Keratinocyte (primary cell): ENCODE measurements at regions not wholly inside any gene's neighbourhood (a gene's known extent, or its start where the extent isn't known, plus 50 kb on each side); places are given as distances from the start of the nearest gene placed in this dataset.

Experiments
- DNase-seq: peaks from one replicate; pipeline ENCODE4 v3.0.0-alpha.2; 2011; ENCODE audit warnings: low read depth, missing footprints, low spot score
- FAIRE-seq: peaks from 2 replicates; lab custom pipeline; 2011; peaks lifted over from hg19 to GRCh38; lab: Jason Lieb, UNC
- H2AFZ ChIP-seq: 2 replicates; pipeline ENCODE4 v1.6.0; 2012; ENCODE audit warnings: low read length, control low read depth, inconsistent platforms; ENCODE audit not compliant: control insufficient read depth
- H3K27ac ChIP-seq: 2 replicates; pipeline ENCODE4 v1.5.1; 2011; ENCODE audit warnings: low read length; ENCODE audit not compliant: control insufficient read depth, insufficient read depth
- H3K27me3 ChIP-seq: 3 replicates; pipeline ENCODE4 v1.6.0; 2011; ENCODE audit warnings: low read length; ENCODE audit not compliant: control insufficient read depth, insufficient read depth; ENCODE audit errors: extremely low read depth
- H3K36me3 ChIP-seq, 2 experiments: 2 replicates in 1 of 2; 3 replicates in 1 of 2; pipeline ENCODE4 v1.5.1; 2011; ENCODE audit warnings: low read length in 2 of 2, mild to moderate bottlenecking in 1 of 2; ENCODE audit not compliant: control insufficient read depth in 2 of 2, insufficient read depth in 2 of 2; ENCODE audit errors: extremely low read depth in 1 of 2
- H3K4me1 ChIP-seq: 3 replicates; pipeline ENCODE4 v1.5.1; 2011; ENCODE audit warnings: low read length; ENCODE audit not compliant: control insufficient read depth, insufficient read depth; ENCODE audit errors: extremely low read depth
- H3K4me2 ChIP-seq: 3 replicates; pipeline ENCODE4 v1.6.0; 2011; ENCODE audit warnings: low read depth, low read length; ENCODE audit not compliant: control insufficient read depth, insufficient read depth; ENCODE audit errors: extremely low read depth
- H3K4me3 ChIP-seq, 3 experiments: fragments of 200-600 bp in 1 of 3; sonication (generic) in 1 of 3; 2 replicates in 2 of 3; 3 replicates in 1 of 3; pipeline ENCODE4 v1.5.1; 2011 to 2016; ENCODE audit warnings: low read length in 3 of 3, mild to moderate bottlenecking in 3 of 3, control low read depth in 2 of 3, inconsistent platforms in 1 of 3, low read depth in 1 of 3, mixed read lengths in 1 of 3, mixed run types in 1 of 3, moderate library complexity in 1 of 3; ENCODE audit not compliant: control insufficient read depth in 2 of 3, insufficient read depth in 2 of 3; ENCODE audit errors: extremely low read depth in 1 of 3
- H3K79me2 ChIP-seq: 2 replicates; pipeline ENCODE4 v1.6.0; 2012; ENCODE audit warnings: low read length; ENCODE audit not compliant: control insufficient read depth, insufficient read depth
- H3K9ac ChIP-seq: 3 replicates; pipeline ENCODE4 v1.6.0; 2011; ENCODE audit warnings: low read length; ENCODE audit not compliant: control insufficient read depth, insufficient read depth; ENCODE audit errors: extremely low read depth
- H3K9me1 ChIP-seq: 3 replicates; pipeline ENCODE4 v1.6.0; 2011; ENCODE audit warnings: low read length; ENCODE audit not compliant: control insufficient read depth, insufficient read depth; ENCODE audit errors: extremely low read depth
- H3K9me3 ChIP-seq: 2 replicates; pipeline ENCODE4 v1.5.1; 2012; ENCODE audit warnings: low read depth, low read length; ENCODE audit not compliant: control insufficient read depth
- H4K20me1 ChIP-seq: 3 replicates; pipeline ENCODE4 v1.6.0; 2011; ENCODE audit warnings: low read length; ENCODE audit not compliant: control insufficient read depth, insufficient read depth; ENCODE audit errors: extremely low read depth
- CTCF ChIP-seq, 3 experiments: IDR thresholded peaks in 1 of 3; conservative IDR thresholded peaks in 1 of 3; optimal IDR thresholded peaks in 1 of 3; 2 replicates in 2 of 3; 3 replicates in 1 of 3; pipeline versions ENCODE3 to v1.5.1; 2011; ENCODE audit warnings: low read length in 3 of 3, mild to moderate bottlenecking in 3 of 3, moderate library complexity in 2 of 3, control low read depth in 1 of 3, inconsistent platforms in 1 of 3; ENCODE audit not compliant: insufficient read depth in 2 of 3; ENCODE audit errors: extremely low read depth in 1 of 3
- EZH2 ChIP-seq: IDR thresholded peaks from one replicate; pipeline ENCODE4 v1.6.1; 2012; ENCODE audit warnings: inconsistent platforms, mild to moderate bottlenecking, low read length, moderate library complexity
- dilution Hi-C: fragments of 300-500 bp; cut with MboI; formaldehyde crosslinking; loops from one replicate; pipeline ENCODE4 v1.7.0; 2020; ENCODE audit warnings: low sequenced_read_pairs; ENCODE audit not compliant: extremely low pct_ligation_motif_present

DNA sequence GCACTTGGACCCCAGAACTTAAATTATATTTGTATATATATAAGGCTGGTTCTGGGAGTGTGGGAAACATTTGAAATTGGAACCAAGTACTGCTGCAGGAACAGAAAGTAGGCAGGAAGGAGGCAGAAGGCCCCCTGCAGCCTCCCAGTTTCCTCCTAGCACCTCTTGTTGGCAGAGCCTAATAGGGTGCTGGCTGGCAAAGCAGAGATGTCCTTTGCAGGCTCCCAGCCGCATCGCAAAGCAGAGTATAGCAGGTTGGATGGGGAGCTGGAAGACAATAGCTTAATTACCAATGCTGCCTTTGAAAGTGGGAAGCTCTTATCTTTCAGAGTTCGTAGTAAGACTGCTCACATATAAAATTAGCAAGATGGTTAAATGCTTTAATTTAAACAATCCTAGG lies 370.8 kb upstream of the C11orf87 start:
- no peaks in the 10 kb centered on the region for H4K20me1 ChIP-seq
- DNase-seq: no peak
- no peaks in the 10 kb centered on the region for H3K9me1 ChIP-seq
- H3K4me2 ChIP-seq: no peak overlapping the region
- no peaks in the 10 kb centered on the region for H3K36me3 ChIP-seq
- H3K4me1 ChIP-seq: no peaks in the 10 kb centered on the region
- no peaks in the 10 kb centered on the region for H3K9me3 ChIP-seq
- no peak for FAIRE-seq
- H2AFZ ChIP-seq: no peak overlapping the region
- dilution Hi-C loops: no loop called here
- H3K9ac ChIP-seq: no peak overlapping the region
- no peaks in the 10 kb centered on the region for H3K27me3 ChIP-seq
- no peak overlapping the region for H3K27ac ChIP-seq
- TF ChIP-seq EZH2 (no peak), CTCF (optimal IDR thresholded peaks at IDR 0.05 in 1 of 3, IDR thresholded peaks at IDR 0.05 in 1 of 3, conservative IDR thresholded peaks at IDR 0.05 in 1 of 3; ENCODE audit: extremely low read depth in 1 of 3, insufficient read depth in 2 of 3, low read length in 3 of 3) (no peak)
- H3K4me3 ChIP-seq: no peak overlapping the region
- H3K79me2 ChIP-seq: no peaks in the 10 kb centered on the region

GRCh38 chr11:109059402-109059801 lies 362.6 kb upstream of the C11orf87 start:
- Histone ChIP-seq H2AFZ (no peak overlapping the region), H3K4me3 (no peak overlapping the region), H4K20me1 (no peaks in the 10 kb centered on the region), H3K27ac (no peak overlapping the region), H3K4me1 (no peaks in the 10 kb centered on the region), H3K36me3 (no peaks in the 10 kb centered on the region), H3K9me1 (no peaks in the 10 kb centered on the region), H3K9ac (no peak overlapping the region), H3K9me3 (no peaks in the 10 kb centered on the region), H3K27me3 (no peaks in the 10 kb centered on the region), H3K79me2 (no peaks in the 10 kb centered on the region), H3K4me2 (no peak overlapping the region)
- FAIRE-seq (no peak), DNase-seq (no peak)
- dilution Hi-C loops: no loop called here
- no peak for TF ChIP-seq EZH2
- TF ChIP-seq CTCF (optimal IDR thresholded peaks at IDR 0.05 in 1 of 3, IDR thresholded peaks at IDR 0.05 in 1 of 3, conservative IDR thresholded peaks at IDR 0.05 in 1 of 3; ENCODE audit: extremely low read depth in 1 of 3, insufficient read depth in 2 of 3, low read length in 3 of 3): no peak
